Keratinocyte (primary cell): ENCODE measurements at regions not wholly inside any gene's neighbourhood (a gene's known extent, or its start where the extent isn't known, plus 50 kb on each side); places are given as distances from the start of the nearest gene placed in this dataset.

Experiments
- DNase-seq: peaks from one replicate; pipeline ENCODE4 v3.0.0-alpha.2; 2011; ENCODE audit warnings: low read depth, missing footprints, low spot score
- FAIRE-seq: peaks from 2 replicates; lab custom pipeline; 2011; peaks lifted over from hg19 to GRCh38; lab: Jason Lieb, UNC
- H2AFZ ChIP-seq: 2 replicates; pipeline ENCODE4 v1.6.0; 2012; ENCODE audit warnings: low read length, control low read depth, inconsistent platforms; ENCODE audit not compliant: control insufficient read depth
- H3K27ac ChIP-seq: 2 replicates; pipeline ENCODE4 v1.5.1; 2011; ENCODE audit warnings: low read length; ENCODE audit not compliant: control insufficient read depth, insufficient read depth
- H3K27me3 ChIP-seq: 3 replicates; pipeline ENCODE4 v1.6.0; 2011; ENCODE audit warnings: low read length; ENCODE audit not compliant: control insufficient read depth, insufficient read depth; ENCODE audit errors: extremely low read depth
- H3K36me3 ChIP-seq, 2 experiments: 2 replicates in 1 of 2; 3 replicates in 1 of 2; pipeline ENCODE4 v1.5.1; 2011; ENCODE audit warnings: low read length in 2 of 2, mild to moderate bottlenecking in 1 of 2; ENCODE audit not compliant: control insufficient read depth in 2 of 2, insufficient read depth in 2 of 2; ENCODE audit errors: extremely low read depth in 1 of 2
- H3K4me1 ChIP-seq: 3 replicates; pipeline ENCODE4 v1.5.1; 2011; ENCODE audit warnings: low read length; ENCODE audit not compliant: control insufficient read depth, insufficient read depth; ENCODE audit errors: extremely low read depth
- H3K4me2 ChIP-seq: 3 replicates; pipeline ENCODE4 v1.6.0; 2011; ENCODE audit warnings: low read depth, low read length; ENCODE audit not compliant: control insufficient read depth, insufficient read depth; ENCODE audit errors: extremely low read depth
- H3K4me3 ChIP-seq, 3 experiments: fragments of 200-600 bp in 1 of 3; sonication (generic) in 1 of 3; 2 replicates in 2 of 3; 3 replicates in 1 of 3; pipeline ENCODE4 v1.5.1; 2011 to 2016; ENCODE audit warnings: low read length in 3 of 3, mild to moderate bottlenecking in 3 of 3, control low read depth in 2 of 3, inconsistent platforms in 1 of 3, low read depth in 1 of 3, mixed read lengths in 1 of 3, mixed run types in 1 of 3, moderate library complexity in 1 of 3; ENCODE audit not compliant: control insufficient read depth in 2 of 3, insufficient read depth in 2 of 3; ENCODE audit errors: extremely low read depth in 1 of 3
- H3K79me2 ChIP-seq: 2 replicates; pipeline ENCODE4 v1.6.0; 2012; ENCODE audit warnings: low read length; ENCODE audit not compliant: control insufficient read depth, insufficient read depth
- H3K9ac ChIP-seq: 3 replicates; pipeline ENCODE4 v1.6.0; 2011; ENCODE audit warnings: low read length; ENCODE audit not compliant: control insufficient read depth, insufficient read depth; ENCODE audit errors: extremely low read depth
- H3K9me1 ChIP-seq: 3 replicates; pipeline ENCODE4 v1.6.0; 2011; ENCODE audit warnings: low read length; ENCODE audit not compliant: control insufficient read depth, insufficient read depth; ENCODE audit errors: extremely low read depth
- H3K9me3 ChIP-seq: 2 replicates; pipeline ENCODE4 v1.5.1; 2012; ENCODE audit warnings: low read depth, low read length; ENCODE audit not compliant: control insufficient read depth
- H4K20me1 ChIP-seq: 3 replicates; pipeline ENCODE4 v1.6.0; 2011; ENCODE audit warnings: low read length; ENCODE audit not compliant: control insufficient read depth, insufficient read depth; ENCODE audit errors: extremely low read depth
- CTCF ChIP-seq, 3 experiments: IDR thresholded peaks in 1 of 3; conservative IDR thresholded peaks in 1 of 3; optimal IDR thresholded peaks in 1 of 3; 2 replicates in 2 of 3; 3 replicates in 1 of 3; pipeline versions ENCODE3 to v1.5.1; 2011; ENCODE audit warnings: low read length in 3 of 3, mild to moderate bottlenecking in 3 of 3, moderate library complexity in 2 of 3, control low read depth in 1 of 3, inconsistent platforms in 1 of 3; ENCODE audit not compliant: insufficient read depth in 2 of 3; ENCODE audit errors: extremely low read depth in 1 of 3
- EZH2 ChIP-seq: IDR thresholded peaks from one replicate; pipeline ENCODE4 v1.6.1; 2012; ENCODE audit warnings: inconsistent platforms, mild to moderate bottlenecking, low read length, moderate library complexity
- dilution Hi-C: fragments of 300-500 bp; cut with MboI; formaldehyde crosslinking; loops from one replicate; pipeline ENCODE4 v1.7.0; 2020; ENCODE audit warnings: low sequenced_read_pairs; ENCODE audit not compliant: extremely low pct_ligation_motif_present

- H3K9me1 ChIP-seq: no peaks in the 10 kb centered on the region
- H4K20me1 ChIP-seq: no peaks in the 10 kb centered on the region
- no peaks in the 10 kb centered on the region for H3K79me2 ChIP-seq
- H3K4me1 ChIP-seq: no peaks in the 10 kb centered on the region
- H3K27me3 ChIP-seq: no peaks in the 10 kb centered on the region
- no peak overlapping the region for H2AFZ ChIP-seq
- no peak overlapping the region for H3K9ac ChIP-seq
- dilution Hi-C loops: no loop called here
- H3K27ac ChIP-seq: no peak overlapping the region
- FAIRE-seq (no peak), DNase-seq (no peak)
- no peak overlapping the region for H3K4me2 ChIP-seq
- H3K36me3 ChIP-seq: no peaks in the 10 kb centered on the region
- H3K9me3 ChIP-seq: peaks cover 14% of the 10 kb centered on the region
- H3K4me3 ChIP-seq: no peak overlapping the region
- TF ChIP-seq CTCF (optimal IDR thresholded peaks at IDR 0.05 in 1 of 3, IDR thresholded peaks at IDR 0.05 in 1 of 3, conservative IDR thresholded peaks at IDR 0.05 in 1 of 3; ENCODE audit: extremely low read depth in 1 of 3, insufficient read depth in 2 of 3, low read length in 3 of 3) (no peak), EZH2 (no peak)
Measured at GRCh38 chr17:22273308-22273707, 581.0 kb downstream of the KCNJ18 start.

GRCh38 chr17:22277595-22277994, 585.3 kb downstream of the KCNJ18 start:
- no peaks in the 10 kb centered on the region for H3K79me2 ChIP-seq
- H3K4me1 ChIP-seq: no peaks in the 10 kb centered on the region
- dilution Hi-C loops: no loop called here
- no peaks in the 10 kb centered on the region for H4K20me1 ChIP-seq
- H3K9me1 ChIP-seq: no peaks in the 10 kb centered on the region
- TF ChIP-seq CTCF (optimal IDR thresholded peaks at IDR 0.05 in 1 of 3, IDR thresholded peaks at IDR 0.05 in 1 of 3, conservative IDR thresholded peaks at IDR 0.05 in 1 of 3; ENCODE audit: extremely low read depth in 1 of 3, insufficient read depth in 2 of 3, low read length in 3 of 3): no peak
- no peak for TF ChIP-seq EZH2
- H3K9me3 ChIP-seq: peaks cover 3% of the 10 kb centered on the region
- H3K27me3 ChIP-seq: no peaks in the 10 kb centered on the region
- no peaks in the 10 kb centered on the region for H3K36me3 ChIP-seq
- no peak overlapping the region for H2AFZ ChIP-seq
- FAIRE-seq (no peak), DNase-seq (no peak)
- no peak overlapping the region for H3K9ac ChIP-seq
- H3K4me2 ChIP-seq: no peak overlapping the region
- no peak overlapping the region for H3K27ac ChIP-seq
- H3K4me3 ChIP-seq: no peak overlapping the region
